GM23248 (cell line): ENCODE measurements at regions not wholly inside any gene's neighbourhood (a gene's known extent, or its start where the extent isn't known, plus 50 kb on each side); places are given as distances from the start of the nearest gene placed in this dataset.

Source experiments
- DNase-seq: peaks from one replicate; pipeline ENCODE4 v3.0.0-alpha.2; 2015
- H2AFZ ChIP-seq: fragments of 200-600 bp; sonication (generic); 2 replicates; pipeline ENCODE4 v1.6.1; 2016; ENCODE audit warnings: antibody characterized with exemption
- H3F3A ChIP-seq: fragments of 200-600 bp; sonication (generic); 2 replicates; pipeline ENCODE4 v1.6.1; 2016; ENCODE audit warnings: mild to moderate bottlenecking, antibody characterized with exemption, mixed run types; ENCODE audit not compliant: insufficient read depth
- H3K27ac ChIP-seq: fragments of 200-600 bp; sonication (generic); 2 replicates; pipeline ENCODE4 v1.5.1; 2016; ENCODE audit warnings: mild to moderate bottlenecking
- H3K27me3 ChIP-seq: fragments of 200-600 bp; sonication (generic); replicated peaks from 2 replicates; pipeline ENCODE4 v1.6.1; 2016; ENCODE audit warnings: mild to moderate bottlenecking; ENCODE audit not compliant: insufficient read depth
- H3K36me3 ChIP-seq: fragments of 200-600 bp; sonication (generic); 2 replicates; pipeline ENCODE4 v1.6.1; 2016; ENCODE audit warnings: low read depth, mild to moderate bottlenecking
- H3K4me1 ChIP-seq: fragments of 200-600 bp; sonication (generic); 2 replicates; pipeline ENCODE4 v1.6.1; 2016; ENCODE audit warnings: mild to moderate bottlenecking; ENCODE audit not compliant: insufficient read depth
- H3K4me2 ChIP-seq: fragments of 200-600 bp; sonication (generic); one replicate; pipeline ENCODE4 v1.6.1; 2016; ENCODE audit warnings: mild to moderate bottlenecking; ENCODE audit not compliant: unreplicated experiment
- H3K4me3 ChIP-seq: fragments of 200-600 bp; sonication (generic); 2 replicates; pipeline ENCODE4 v1.5.1; 2016; ENCODE audit warnings: mild to moderate bottlenecking
- H3K79me2 ChIP-seq: fragments of 200-600 bp; sonication (generic); 2 replicates; pipeline ENCODE4 v1.6.1; 2016; ENCODE audit warnings: mild to moderate bottlenecking; ENCODE audit not compliant: insufficient read depth
- H3K9ac ChIP-seq: fragments of 200-600 bp; sonication (generic); 2 replicates; pipeline ENCODE4 v1.6.1; 2016; ENCODE audit warnings: mild to moderate bottlenecking
- H3K9me2 ChIP-seq: fragments of 200-600 bp; sonication (generic); 2 replicates; pipeline ENCODE4 v1.6.1; 2016; ENCODE audit warnings: mixed run types, mild to moderate bottlenecking, moderate library complexity; ENCODE audit not compliant: insufficient read depth
- H3K9me3 ChIP-seq: fragments of 200-600 bp; sonication (generic); one replicate; pipeline ENCODE4 v1.6.1; 2017; ENCODE audit warnings: low read depth
- H4K20me1 ChIP-seq: fragments of 200-600 bp; sonication (generic); 2 replicates; pipeline ENCODE4 v1.6.0; 2016; ENCODE audit not compliant: insufficient read depth
- EZH2 ChIP-seq: fragments of 200-600 bp; sonication (generic); IDR thresholded peaks from 2 replicates; pipeline ENCODE4 v1.6.1; 2018; ENCODE audit warnings: antibody characterized with exemption, mild to moderate bottlenecking; ENCODE audit not compliant: insufficient read depth, poor library complexity, severe bottlenecking
- EZH2phosphoT487 ChIP-seq: fragments of 200-600 bp; sonication (generic); IDR thresholded peaks from 2 replicates; pipeline ENCODE4 v1.6.1; 2018; ENCODE audit warnings: antibody characterized with exemption, moderate library complexity, mild to moderate bottlenecking, low read depth; ENCODE audit not compliant: insufficient read depth
- WGBS, 2 experiments: methylation state at CpG; one replicate each; pipeline ENCODE4 v1.1.6; 2015 to 2017; ENCODE audit warnings: low lambda C conversion rate in 2 of 2, low coverage in 1 of 2; ENCODE audit errors: missing lambda C conversion rate in 2 of 2; 5-methylcytosine and 5-hydroxymethylcytosine counted together
- in situ Hi-C: fragments of 300-500 bp; cut with MboI; formaldehyde crosslinking; loops from 2 replicates; pipeline ENCODE4 v1.15.0; 2020

DNA sequence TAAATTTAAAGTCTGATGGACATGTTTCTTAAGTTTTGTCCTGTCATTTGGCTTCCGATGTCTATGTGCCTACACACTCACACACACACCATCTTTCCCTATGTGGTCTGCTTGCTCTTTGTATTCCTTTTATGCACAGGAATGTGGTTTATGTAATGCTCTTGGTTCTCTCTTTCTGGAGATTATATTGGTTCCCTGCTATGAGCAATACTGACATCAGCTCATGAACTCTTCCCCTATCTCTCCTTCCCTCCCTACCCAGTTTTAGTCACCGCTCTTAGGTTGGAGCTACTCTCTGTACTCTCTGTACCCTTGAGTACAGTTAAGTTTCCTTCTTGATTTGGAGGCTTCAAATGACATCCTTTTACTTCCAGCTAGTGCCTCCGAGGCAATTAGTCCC, 77.9 kb upstream of the MVB12B start:
- Histone ChIP-seq H3K79me2 (no peaks in the 10 kb centered on the region), H3K9ac (no peak overlapping the region), H3K27me3 (no peaks in the 10 kb centered on the region), H3K4me3 (no peak overlapping the region), H3K27ac (0 out of 2 replicates have a peak overlapping the region, but pooled peaks have one; percentile 13), H3K9me2 (no peaks in the 10 kb centered on the region), H4K20me1 (no peaks in the 10 kb centered on the region), H3K9me3 (no peaks in the 10 kb centered on the region), H3K36me3 (no peaks in the 10 kb centered on the region), H3F3A (no peaks in the 10 kb centered on the region), H3K4me2 (peak overlapping the region; percentile 35), H2AFZ (peak overlapping the region; percentile 63), H3K4me1 (peaks cover 8% of the 10 kb centered on the region)
- TF ChIP-seq EZH2, result no peak
- TF ChIP-seq EZH2phosphoT487, result no peak
- in situ Hi-C loops, result loop anchor here (25.0 kb wide), 1 partner anchor 686 kb away; no protein-coding TSS in a partner anchor
- peak; percentile 87 for DNase-seq
- 31 to 42% methylated on average over 3 of the region's 3 CpGs for WGBS, 2 experiments

GRCh38 chr9:126261584-126262356, 64.9 kb upstream of the MVB12B start:
- no peaks in the 10 kb centered on the region for H3K79me2 ChIP-seq
- WGBS, 2 experiments, result 51 to 62% methylated on average over 14 of the region's 14 CpGs
- H4K20me1 ChIP-seq, result no peaks in the 10 kb centered on the region
- no peaks in the 10 kb centered on the region for H3K36me3 ChIP-seq
- H3K9me3 ChIP-seq, result no peaks in the 10 kb centered on the region
- H3K4me2 ChIP-seq, result no peak overlapping the region
- DNase-seq, result no peak
- H3K4me3 ChIP-seq, result no peak overlapping the region
- no peaks in the 10 kb centered on the region for H3K9me2 ChIP-seq
- TF ChIP-seq EZH2phosphoT487, result no peak
- TF ChIP-seq EZH2, result no peak
- peaks cover 87% of the 10 kb centered on the region for H3K27me3 ChIP-seq
- H2AFZ ChIP-seq, result no peak overlapping the region
- no peaks in the 10 kb centered on the region for H3K4me1 ChIP-seq
- in situ Hi-C loops, result no loop called here
- H3K27ac ChIP-seq, result no peak overlapping the region
- H3F3A ChIP-seq, result no peaks in the 10 kb centered on the region
- no peak overlapping the region for H3K9ac ChIP-seq

GRCh38 chr9:126262738-126263137, 63.9 kb upstream of the MVB12B start:
- no peak overlapping the region for H3K9ac ChIP-seq
- no peaks in the 10 kb centered on the region for H3F3A ChIP-seq
- no peaks in the 10 kb centered on the region for H3K9me3 ChIP-seq
- no peaks in the 10 kb centered on the region for H3K36me3 ChIP-seq
- no peaks in the 10 kb centered on the region for H3K4me1 ChIP-seq
- TF ChIP-seq EZH2phosphoT487 (no peak), EZH2 (no peak)
- no peaks in the 10 kb centered on the region for H4K20me1 ChIP-seq
- no peak overlapping the region for H3K4me3 ChIP-seq
- H3K4me2 ChIP-seq, result no peak overlapping the region
- DNase-seq, result no peak
- peaks cover 89% of the 10 kb centered on the region for H3K27me3 ChIP-seq
- H2AFZ ChIP-seq, result no peak overlapping the region
- H3K9me2 ChIP-seq, result no peaks in the 10 kb centered on the region
- H3K27ac ChIP-seq, result no peak overlapping the region
- in situ Hi-C loops, result no loop called here
- H3K79me2 ChIP-seq, result no peaks in the 10 kb centered on the region

DNA sequence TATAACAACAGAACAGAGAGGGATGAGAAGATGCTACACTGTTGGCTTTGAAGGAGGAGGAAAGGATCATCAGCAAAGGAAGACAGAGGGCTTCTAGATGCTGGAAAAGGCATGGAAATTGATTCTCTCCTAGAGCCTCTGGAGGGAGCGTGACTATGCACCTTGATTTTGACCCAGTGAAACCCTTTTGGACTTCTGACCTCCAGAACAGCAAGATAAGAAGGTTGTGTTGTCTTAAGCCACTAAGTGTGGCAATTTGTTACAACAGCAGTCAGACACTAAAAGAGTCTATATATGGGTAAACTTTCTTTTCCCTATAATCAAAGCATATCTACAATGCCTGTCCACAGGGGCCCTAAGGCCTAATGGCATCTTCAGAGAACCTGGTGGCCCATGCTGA, 56.1 kb upstream of the MVB12B start:
- H3K4me3 ChIP-seq, result no peak overlapping the region
- no peaks in the 10 kb centered on the region for H3K9me3 ChIP-seq
- no peaks in the 10 kb centered on the region for H3K36me3 ChIP-seq
- no peaks in the 10 kb centered on the region for H3K79me2 ChIP-seq
- no peak overlapping the region for H3K4me2 ChIP-seq
- no peak for DNase-seq
- TF ChIP-seq EZH2 (no peak), EZH2phosphoT487 (no peak)
- no peaks in the 10 kb centered on the region for H3K9me2 ChIP-seq
- H3K27ac ChIP-seq, result no peak overlapping the region
- H3F3A ChIP-seq, result no peaks in the 10 kb centered on the region
- no peak overlapping the region for H2AFZ ChIP-seq
- H3K27me3 ChIP-seq, result peaks cover 43% of the 10 kb centered on the region
- H3K4me1 ChIP-seq, result no peaks in the 10 kb centered on the region
- in situ Hi-C loops, result no loop called here
- no peak overlapping the region for H3K9ac ChIP-seq
- WGBS, 2 experiments, result 20 to 23% methylated on average over 1 of the region's 1 CpG
- H4K20me1 ChIP-seq, result no peaks in the 10 kb centered on the region

GRCh38 chr9:126275386-126276001, 51.1 kb upstream of the MVB12B start:
- Histone ChIP-seq H4K20me1 (no peaks in the 10 kb centered on the region), H2AFZ (no peak overlapping the region), H3K36me3 (no peaks in the 10 kb centered on the region), H3K9me2 (no peaks in the 10 kb centered on the region), H3K4me2 (no peak overlapping the region), H3F3A (no peaks in the 10 kb centered on the region), H3K27ac (no peak overlapping the region), H3K27me3 (peaks cover 25% of the 10 kb centered on the region), H3K9ac (no peak overlapping the region), H3K9me3 (no peaks in the 10 kb centered on the region), H3K79me2 (no peaks in the 10 kb centered on the region), H3K4me1 (no peaks in the 10 kb centered on the region), H3K4me3 (no peak overlapping the region)
- DNase-seq, result no peak
- no peak for TF ChIP-seq EZH2phosphoT487
- no peak for TF ChIP-seq EZH2
- 68 to 71% methylated on average over 13 of the region's 13 CpGs for WGBS, 2 experiments
- in situ Hi-C loops, result no loop called here
